ENCODE measurements at regions not wholly inside any gene's neighbourhood (a gene's known extent, or its start where the extent isn't known, plus 50 kb on each side); places are given as distances from the start of the nearest gene placed in this dataset.

DNA sequence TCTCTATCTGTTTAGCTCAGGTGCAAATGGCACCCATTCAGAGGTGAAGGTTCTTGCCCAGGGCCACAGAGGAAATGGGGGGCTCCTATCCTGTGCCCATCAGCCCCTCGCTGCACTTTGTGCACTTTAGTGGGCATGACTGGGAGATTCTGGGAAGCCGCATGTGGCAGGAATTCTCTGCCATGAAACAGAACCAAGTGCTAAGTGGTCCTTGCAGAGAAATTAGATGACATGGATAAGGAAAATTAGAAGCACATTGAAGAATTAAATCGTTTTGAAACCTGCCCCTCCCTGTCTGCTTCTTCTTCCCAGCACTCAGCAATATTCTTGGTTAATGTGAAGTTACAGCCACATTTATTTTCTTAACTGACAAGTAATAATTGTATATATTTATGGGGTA lies 185.2 kb upstream of the RTL1 start:
- TF ChIP-seq POLR2A (IDR thresholded peaks at IDR 0.05): no peak
- TF ChIP-seq, protein P1, sequence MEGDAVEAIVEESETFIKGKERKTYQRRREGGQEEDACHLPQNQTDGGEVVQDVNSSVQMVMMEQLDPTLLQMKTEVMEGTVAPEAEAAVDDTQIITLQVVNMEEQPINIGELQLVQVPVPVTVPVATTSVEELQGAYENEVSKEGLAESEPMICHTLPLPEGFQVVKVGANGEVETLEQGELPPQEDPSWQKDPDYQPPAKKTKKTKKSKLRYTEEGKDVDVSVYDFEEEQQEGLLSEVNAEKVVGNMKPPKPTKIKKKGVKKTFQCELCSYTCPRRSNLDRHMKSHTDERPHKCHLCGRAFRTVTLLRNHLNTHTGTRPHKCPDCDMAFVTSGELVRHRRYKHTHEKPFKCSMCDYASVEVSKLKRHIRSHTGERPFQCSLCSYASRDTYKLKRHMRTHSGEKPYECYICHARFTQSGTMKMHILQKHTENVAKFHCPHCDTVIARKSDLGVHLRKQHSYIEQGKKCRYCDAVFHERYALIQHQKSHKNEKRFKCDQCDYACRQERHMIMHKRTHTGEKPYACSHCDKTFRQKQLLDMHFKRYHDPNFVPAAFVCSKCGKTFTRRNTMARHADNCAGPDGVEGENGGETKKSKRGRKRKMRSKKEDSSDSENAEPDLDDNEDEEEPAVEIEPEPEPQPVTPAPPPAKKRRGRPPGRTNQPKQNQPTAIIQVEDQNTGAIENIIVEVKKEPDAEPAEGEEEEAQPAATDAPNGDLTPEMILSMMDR (IDR thresholded peaks at IDR 0.05): no peak

Measured in prostate gland (tissue), 2 donors.